Heart left ventricle (tissue), 16 donors: ENCODE measurements at regions not wholly inside any gene's neighbourhood (a gene's known extent, or its start where the extent isn't known, plus 50 kb on each side); places are given as distances from the start of the nearest gene placed in this dataset.

Source experiments
- ATAC-seq, 4 donors: fragments of 200-7000 bp; cut with Tn5 transposase; one replicate each; pipeline ENCODE4 v1.9.1; 2020 to 2022; ENCODE audit warnings: moderate library complexity in 4 of 4, mild to moderate bottlenecking in 3 of 4, moderate number of reproducible peaks in 1 of 4
- DNase-seq, 5 donors: peaks; one replicate each; pipeline ENCODE4 v3.0.0-alpha.2; 2020
- H3K27ac ChIP-seq, 12 donors: fragments of 200-600 bp; sonication (generic) in 4 of 12; one replicate each; pipeline versions ENCODE4 v1.5.0 to v1.8.0; 2016 to 2022; ENCODE audit warnings: mild to moderate bottlenecking in 2 of 12
- H3K27me3 ChIP-seq, 9 donors: fragments of 200-600 bp; sonication (generic) in 2 of 9; one replicate each; pipeline versions ENCODE4 v1.5.1 to v1.8.0; 2016 to 2022; ENCODE audit warnings: mild to moderate bottlenecking in 3 of 9
- H3K36me3 ChIP-seq, 9 donors: fragments of 200-600 bp; sonication (generic) in 2 of 9; one replicate each; pipeline versions ENCODE4 v1.5.0 to v1.8.0; 2018 to 2022; ENCODE audit warnings: mild to moderate bottlenecking in 2 of 9
- H3K4me1 ChIP-seq, 12 donors: fragments of 200-600 bp; sonication (generic) in 4 of 12; one replicate each; pipeline versions ENCODE4 v1.5.0 to v1.8.0; 2016 to 2022; ENCODE audit warnings: mild to moderate bottlenecking in 3 of 12
- H3K4me3 ChIP-seq, 12 donors: fragments of 200-600 bp; sonication (generic) in 4 of 12; one replicate each; pipeline versions ENCODE4 v1.5.0 to v1.8.0; 2017 to 2022; ENCODE audit warnings: mild to moderate bottlenecking in 9 of 12, moderate library complexity in 4 of 12
- H3K9me3 ChIP-seq, 12 donors: fragments of 200-600 bp; sonication (generic) in 4 of 12; one replicate each; pipeline versions ENCODE4 v1.5.0 to v1.8.0; 2016 to 2022; ENCODE audit warnings: mild to moderate bottlenecking in 1 of 12
- POLR2A ChIP-seq, 2 donors: fragments of 450-650 bp; IDR thresholded peaks; one replicate each; pipeline ENCODE4 v1.6.1; 2017; ENCODE audit warnings: antibody characterized with exemption in 2 of 2, mild to moderate bottlenecking in 2 of 2, moderate library complexity in 2 of 2
- WGBS, 4 donors: extraction: QIAGEN DNeasy Blood & Tissue Kit in 2 of 4; methylation state at CpG; one replicate each; pipeline versions ENCODE4 v1.1.5 to v1.1.7; 2013 to 2018; 5-methylcytosine and 5-hydroxymethylcytosine counted together
- intact Hi-C, 10 donors: fragments of 100-400 bp; cut with DNase I; formaldehyde crosslinking; loops; one replicate each; pipeline versions ENCODE4 v1.11.1 to v1.14.2; 2022
- TF ChIP-seq, protein P1 (sequence below), 12 donors: fragments of 200-600 bp; sonication (generic) in 4 of 12; IDR thresholded peaks; one replicate each; pipeline versions ENCODE4 v1.5.0 to v1.8.0; 2018 to 2022; ENCODE audit warnings: antibody characterized with exemption in 12 of 12, mild to moderate bottlenecking in 5 of 12
- donor health status: ischemic (EF 13 %, LVEDD 7.1; RV severe dilation, severe dysfunction).
- donor health status: healthy with polysubstance abuse.
- donor health status: DM: no; HTN: yes; CAD: no.
- donor health status: DM: no; HTN: no; CAD: no.
- donor health status: ischemic (EF 25% LVEDD 6.9; RV normal size, moderate dysfunction).
- donor health status: ischemic (EF 25% LVEDD 5.7; RV mildly dilated, moderate dysfunction).
- donor health status: healthy.
- donor health status: DM: yes; HTN: yes; CAD: no.
- donor health status: ischemic (EF 35%, LVEDD 5.7; RV mildly dilated, moderate dysfunction).
- donor health status: nonischemic (EF 11% LVEDD 7.7; RV severe dilation, severe dysfunction).
- donor health status: DM: yes; HTN: yes; CAD: no.
- donor health status: PGD.
- donor health status: ischemic (EF 29% LVEDD 5.4; RV normal size, mild dysfunction).
- donor health status: nonischemic (EF 23%, LVEDD 6.1; RV moderate dilation, normal function).

DNA sequence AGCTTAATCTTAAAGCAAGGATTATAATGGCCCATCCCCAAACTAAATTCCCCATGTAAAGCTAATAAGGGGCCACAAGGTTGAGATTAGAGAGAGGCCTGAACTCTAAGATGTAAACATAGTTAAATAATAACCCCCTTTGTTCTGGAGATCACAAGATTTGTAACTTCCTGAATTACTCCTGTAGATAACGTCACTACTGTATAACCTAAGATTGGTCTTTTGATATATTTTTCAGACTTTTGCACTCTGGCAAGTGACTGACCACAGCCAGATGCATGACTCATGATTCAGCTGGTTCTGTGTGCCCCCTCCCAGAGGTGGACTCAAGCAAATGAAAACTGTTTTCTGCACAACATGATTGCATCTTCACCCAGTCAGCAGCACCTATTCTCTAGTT lies 686.0 kb upstream of the DDX18 start:
- H3K27me3 ChIP-seq, result no peaks in the 10 kb centered on the region
- 27 to 45% (median 32%) methylated on average over 1 of the region's 1 CpG for WGBS, 4 donors
- H3K4me3 ChIP-seq, result no peak overlapping the region
- TF ChIP-seq, protein P1, sequence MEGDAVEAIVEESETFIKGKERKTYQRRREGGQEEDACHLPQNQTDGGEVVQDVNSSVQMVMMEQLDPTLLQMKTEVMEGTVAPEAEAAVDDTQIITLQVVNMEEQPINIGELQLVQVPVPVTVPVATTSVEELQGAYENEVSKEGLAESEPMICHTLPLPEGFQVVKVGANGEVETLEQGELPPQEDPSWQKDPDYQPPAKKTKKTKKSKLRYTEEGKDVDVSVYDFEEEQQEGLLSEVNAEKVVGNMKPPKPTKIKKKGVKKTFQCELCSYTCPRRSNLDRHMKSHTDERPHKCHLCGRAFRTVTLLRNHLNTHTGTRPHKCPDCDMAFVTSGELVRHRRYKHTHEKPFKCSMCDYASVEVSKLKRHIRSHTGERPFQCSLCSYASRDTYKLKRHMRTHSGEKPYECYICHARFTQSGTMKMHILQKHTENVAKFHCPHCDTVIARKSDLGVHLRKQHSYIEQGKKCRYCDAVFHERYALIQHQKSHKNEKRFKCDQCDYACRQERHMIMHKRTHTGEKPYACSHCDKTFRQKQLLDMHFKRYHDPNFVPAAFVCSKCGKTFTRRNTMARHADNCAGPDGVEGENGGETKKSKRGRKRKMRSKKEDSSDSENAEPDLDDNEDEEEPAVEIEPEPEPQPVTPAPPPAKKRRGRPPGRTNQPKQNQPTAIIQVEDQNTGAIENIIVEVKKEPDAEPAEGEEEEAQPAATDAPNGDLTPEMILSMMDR (IDR thresholded peaks at IDR 0.05), result no peak
- TF ChIP-seq POLR2A (IDR thresholded peaks at IDR 0.05), result no peak
- H3K4me1 ChIP-seq, result no peaks in the 10 kb centered on the region
- no peaks in the 10 kb centered on the region for H3K36me3 ChIP-seq
- H3K9me3 ChIP-seq, result peaks cover 0 to 3% (median 0%) of the 10 kb centered on the region in 12 donors
- intact Hi-C loops, result no loop called here
- DNase-seq (no peak), ATAC-seq (no peak)
- H3K27ac ChIP-seq, result no peak overlapping the region

DNA sequence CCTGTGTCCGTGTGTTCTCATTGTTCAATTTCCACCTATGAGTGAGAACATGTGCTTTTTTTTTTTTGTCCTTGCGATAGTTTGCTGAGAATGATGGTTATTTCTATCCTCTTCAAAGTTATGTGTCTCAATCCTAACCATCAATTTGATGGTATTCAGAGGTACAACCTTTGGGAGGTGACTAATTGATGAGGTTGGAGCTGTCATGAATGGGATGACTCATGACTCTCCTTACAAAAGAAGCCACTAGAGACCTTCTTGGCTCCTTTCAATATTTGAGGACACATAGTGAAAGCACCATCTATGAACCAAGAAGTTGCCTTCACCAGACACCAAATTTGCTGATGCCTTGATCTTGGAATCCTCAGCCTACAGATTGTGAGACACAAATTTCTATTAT lies 677.1 kb upstream of the DDX18 start:
- ATAC-seq, result no peak
- DNase-seq, result no peak

DNA sequence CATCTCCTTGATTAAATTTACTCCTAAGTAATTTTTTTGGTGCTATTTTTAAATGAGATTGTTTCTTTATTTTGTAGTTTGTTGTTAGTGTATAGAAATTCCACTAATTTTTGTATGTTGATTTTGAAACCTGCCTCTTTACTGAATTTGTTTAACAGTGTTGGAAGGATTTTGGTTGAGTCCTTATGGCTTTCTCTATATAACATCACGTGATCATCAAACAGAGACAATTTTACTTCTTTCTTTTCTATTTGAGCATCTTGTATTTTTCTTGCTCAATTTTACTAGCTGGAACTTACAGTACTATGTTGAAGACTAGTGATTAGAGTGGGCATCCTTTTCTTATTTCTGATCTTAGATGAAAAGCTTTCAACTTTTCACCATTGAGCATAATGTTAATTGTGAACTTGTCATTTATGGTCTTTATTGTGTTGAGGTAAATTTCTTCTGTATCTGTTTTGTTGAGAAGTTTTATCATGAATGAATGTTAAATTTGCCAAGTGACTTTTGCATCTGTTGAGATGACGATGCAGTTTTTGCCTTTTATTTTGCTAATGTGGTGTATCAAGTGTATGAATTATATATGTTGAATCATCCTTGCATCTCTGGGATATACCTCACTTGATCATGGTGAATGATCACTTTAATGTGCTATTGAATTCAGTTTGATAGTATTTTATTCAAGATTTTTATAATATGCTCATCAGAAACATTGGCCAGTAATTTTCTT lies 645.3 kb upstream of the DDX18 start:
- Histone ChIP-seq H3K4me1 (no peaks in the 10 kb centered on the region), H3K27me3 (no peaks in the 10 kb centered on the region), H3K36me3 (no peaks in the 10 kb centered on the region), H3K4me3 (no peak overlapping the region), H3K27ac (no peak overlapping the region), H3K9me3 (peaks cover 0 to 18% (median 2%) of the 10 kb centered on the region in 12 donors)
- ATAC-seq (no peak), DNase-seq (no peak)
- 63 to 74% (median 70%) methylated on average over 2 of the region's 2 CpGs for WGBS, 4 donors
- intact Hi-C loops, result no loop called here
- TF ChIP-seq POLR2A (IDR thresholded peaks at IDR 0.05), result no peak
- TF ChIP-seq, protein P1 (IDR thresholded peaks at IDR 0.05), result no peak

More for the DNA sequence above, 677.1 kb upstream of the DDX18 start:
- H3K4me3 ChIP-seq, result no peak overlapping the region
- peaks cover 0 to 6% (median 0%) of the 10 kb centered on the region in 12 donors for H3K9me3 ChIP-seq
- WGBS, 4 donors, result 58 to 95% (median 69%) methylated on average over 1 to 2 of the region's 2 CpGs
- no peaks in the 10 kb centered on the region for H3K36me3 ChIP-seq
- H3K27me3 ChIP-seq, result no peaks in the 10 kb centered on the region
- intact Hi-C loops, result no loop called here
- no peaks in the 10 kb centered on the region for H3K4me1 ChIP-seq
- H3K27ac ChIP-seq, result no peak overlapping the region
- no peak for TF ChIP-seq POLR2A (IDR thresholded peaks at IDR 0.05)
- TF ChIP-seq, protein P1 (IDR thresholded peaks at IDR 0.05), result no peak

DNA sequence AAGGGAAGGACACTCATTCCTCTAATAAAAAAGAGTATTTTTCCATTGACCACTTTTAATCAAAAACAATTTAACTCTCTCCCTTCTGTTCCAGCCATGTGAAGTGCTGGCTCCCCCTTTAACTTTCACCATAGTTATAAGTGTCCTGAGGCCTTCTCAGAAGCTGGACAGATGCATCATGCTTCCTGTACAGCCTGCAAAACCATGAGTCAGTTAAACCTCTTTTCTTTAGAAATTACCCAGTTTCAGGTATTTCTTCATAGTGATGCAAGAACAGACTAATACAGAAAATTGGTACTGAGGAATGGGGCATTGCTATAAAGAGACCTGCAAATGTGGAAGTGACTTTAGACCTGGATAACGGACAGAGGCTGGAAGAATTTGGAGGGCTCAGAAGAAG lies 643.6 kb upstream of the DDX18 start:
- no peaks in the 10 kb centered on the region for H3K36me3 ChIP-seq
- no peak overlapping the region for H3K27ac ChIP-seq
- no peak overlapping the region for H3K4me3 ChIP-seq
- H3K9me3 ChIP-seq, result peaks cover 0 to 16% (median 2%) of the 10 kb centered on the region in 12 donors
- DNase-seq, result no peak
- no peak for TF ChIP-seq POLR2A (IDR thresholded peaks at IDR 0.05)
- TF ChIP-seq, protein P1 (IDR thresholded peaks at IDR 0.05), result no peak
- WGBS, 4 donors, result 78 to 90% (median 85%) methylated on average over 1 of the region's 1 CpG
- H3K4me1 ChIP-seq, result no peaks in the 10 kb centered on the region
- no peak for ATAC-seq
- intact Hi-C loops, result no loop called here
- no peaks in the 10 kb centered on the region for H3K27me3 ChIP-seq
